ENCODE measurements at regions not wholly inside any gene's neighbourhood (a gene's known extent, or its start where the extent isn't known, plus 50 kb on each side); places are given as distances from the start of the nearest gene placed in this dataset.

DNA sequence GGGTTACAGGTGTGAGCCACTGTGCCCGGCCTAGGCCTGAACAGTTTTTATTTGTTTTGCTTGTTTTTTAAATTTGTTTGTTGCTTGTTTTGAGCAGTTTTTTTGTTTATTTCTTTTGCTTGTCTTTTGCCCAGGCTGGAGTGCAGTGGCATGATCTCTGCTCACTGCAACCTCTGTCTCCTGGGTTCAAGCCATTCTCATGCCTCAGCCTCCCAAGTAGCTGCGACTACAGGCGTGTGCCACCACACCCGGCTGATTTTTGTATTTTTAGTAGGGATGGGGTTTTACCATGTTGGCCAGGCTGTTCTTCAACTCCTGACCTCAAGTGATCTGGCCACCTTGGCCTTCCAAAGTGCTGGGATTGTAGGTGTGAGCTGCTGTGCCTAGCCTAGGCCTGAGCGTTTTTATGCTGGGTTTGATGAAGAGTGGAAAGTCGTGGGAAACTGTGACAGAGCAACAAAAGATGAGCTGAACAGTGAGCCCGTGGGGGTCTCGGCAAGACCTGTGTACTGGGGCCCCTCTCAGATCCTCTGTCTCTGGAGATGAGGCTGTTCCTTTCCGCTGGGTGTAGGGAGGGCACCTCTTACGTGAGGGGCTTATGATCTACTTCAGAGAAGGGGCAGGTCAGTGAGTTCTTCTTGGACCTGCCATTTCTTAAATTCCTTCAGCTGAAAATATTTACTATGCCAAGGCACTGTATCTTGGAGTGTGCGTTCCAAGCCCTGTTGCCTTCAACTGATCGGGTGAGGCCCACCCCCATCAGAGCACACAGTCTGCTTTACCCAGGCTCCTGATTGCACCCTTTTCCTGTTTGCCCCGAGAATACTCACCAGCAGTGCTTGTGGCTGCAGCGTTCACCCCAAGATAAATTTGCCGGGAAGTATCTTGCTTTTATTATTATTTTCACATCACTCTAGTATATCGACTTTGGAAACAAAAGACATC, 322.1 kb downstream of the SEC14L1 start:
- DNase-seq = no peak

DNA sequence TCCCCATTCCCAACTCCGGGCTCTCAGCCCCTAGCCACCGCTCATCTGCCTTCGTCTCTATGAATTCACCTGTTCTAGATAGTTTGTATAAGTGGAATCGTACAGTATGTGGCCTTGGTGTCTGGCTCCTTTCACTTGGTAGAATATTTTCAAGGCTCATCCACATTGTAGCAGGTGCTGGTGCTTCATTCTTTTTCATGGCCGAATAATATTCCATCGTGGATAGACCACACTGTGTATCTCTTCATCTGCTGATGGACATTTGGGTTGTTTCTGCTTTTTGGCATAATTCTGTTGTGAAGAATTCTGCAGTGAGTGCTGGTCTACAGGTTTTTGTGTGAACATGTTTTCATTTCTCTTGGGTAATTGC, 324.2 kb downstream of the SEC14L1 start:
- no peak for DNase-seq

- DNase-seq = peak; percentile 27
These were observed 324.7 kb downstream of the SEC14L1 start for GRCh38 chr17:77465358-77466041.

- no peak for DNase-seq
These were observed 325.4 kb downstream of the SEC14L1 start for GRCh38 chr17:77466140-77466539.

DNA sequence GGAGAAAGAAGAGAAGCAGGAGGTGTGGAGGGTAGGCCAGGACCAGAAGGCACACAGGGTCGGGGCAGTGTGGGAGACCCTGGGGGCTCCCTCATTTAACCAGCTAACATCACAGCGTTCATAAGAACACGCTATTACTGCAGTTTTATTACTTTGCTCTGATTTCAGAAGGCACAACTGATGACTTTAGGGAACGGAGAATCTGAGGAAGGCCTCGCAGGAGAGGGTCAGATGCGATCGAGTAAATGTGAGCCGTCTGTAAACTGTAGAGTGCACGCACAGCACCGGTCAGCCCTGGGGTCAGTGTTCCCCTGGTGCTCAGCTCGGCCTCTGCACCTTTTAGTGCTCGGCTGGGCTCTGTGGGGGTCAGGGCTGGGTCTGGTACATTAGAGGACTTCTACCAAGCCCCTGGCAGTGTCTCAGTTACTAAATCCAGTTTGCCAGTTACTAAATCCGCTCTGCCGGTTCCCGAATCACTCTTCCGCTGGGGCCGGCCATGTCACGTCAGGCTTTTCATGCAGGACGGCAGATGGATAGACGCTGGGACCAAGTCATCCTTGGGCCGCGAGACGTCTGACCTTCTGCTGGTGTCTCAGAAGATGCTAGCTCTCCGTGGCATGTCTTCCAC, 325.9 kb downstream of the SEC14L1 start:
- DNase-seq = no peak

DNA sequence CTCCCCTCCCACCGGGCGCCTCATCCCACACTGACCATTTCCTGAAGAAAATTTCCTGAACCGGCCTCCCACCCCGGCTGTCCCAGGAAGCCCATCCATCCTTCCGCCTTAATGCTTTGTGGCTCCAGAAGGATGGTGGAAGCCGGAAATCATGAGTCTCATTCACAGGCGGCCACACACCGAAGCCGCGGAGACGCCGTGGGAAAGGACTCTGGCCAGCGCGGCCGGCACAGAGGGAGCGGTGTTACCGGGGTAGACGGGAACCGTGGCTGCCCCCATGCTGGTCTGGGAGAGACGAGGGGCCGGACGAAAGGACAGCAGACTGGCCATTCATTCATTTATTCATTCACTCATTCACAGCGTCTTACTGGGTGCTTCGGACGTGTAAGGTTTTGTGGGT, 326.8 kb downstream of the SEC14L1 start:
- DNase-seq = no peak

- DNase-seq = no peak
These were observed 328.1 kb downstream of the SEC14L1 start for GRCh38 chr17:77468897-77469296.

DNA sequence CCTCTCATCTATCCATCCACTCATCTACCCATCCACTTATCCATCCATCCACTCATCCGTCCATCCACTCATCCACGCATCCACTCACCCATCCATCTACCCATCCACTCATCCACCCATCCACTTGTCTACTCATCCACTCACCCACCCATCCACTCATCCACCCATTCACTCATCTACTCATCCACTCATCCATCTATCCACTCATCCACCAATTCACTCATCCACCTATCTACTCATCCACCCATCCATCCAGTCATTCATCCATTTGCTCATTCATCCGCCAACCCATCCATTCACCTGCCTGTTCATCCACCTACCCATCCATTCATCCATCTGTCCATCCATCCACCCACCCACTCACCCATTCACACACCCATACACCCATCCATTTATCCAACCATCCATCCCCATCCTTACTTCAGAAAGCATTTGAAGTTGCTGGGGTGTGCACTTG, 329.6 kb downstream of the SEC14L1 start:
- no peak for DNase-seq

- DNase-seq = no peak
These were observed 330.3 kb downstream of the SEC14L1 start for GRCh38 chr17:77470800-77471733.

DNA sequence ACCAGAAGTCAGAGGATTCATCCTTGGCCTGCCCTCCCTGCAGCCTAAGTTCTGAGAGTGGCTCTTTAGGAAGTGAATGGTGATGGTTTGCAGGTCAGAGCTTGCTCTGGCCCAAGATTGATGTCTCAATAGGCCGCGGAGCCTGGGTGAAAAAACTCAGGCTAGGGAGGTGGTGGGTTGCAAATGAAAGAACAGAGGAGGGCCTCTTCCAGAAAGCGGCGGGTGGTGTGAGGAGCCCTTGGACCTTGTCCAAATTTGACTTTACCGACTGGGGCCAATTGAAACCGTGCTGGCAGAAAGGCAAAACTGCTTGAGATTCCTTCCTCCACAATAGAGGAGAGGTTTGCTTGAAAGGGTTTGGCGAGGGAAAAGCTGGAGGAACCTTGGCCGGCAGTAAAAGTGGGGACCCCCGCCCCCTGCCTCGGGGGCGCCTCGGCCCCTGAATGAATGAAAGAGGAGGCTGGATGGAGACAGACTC, 331.3 kb downstream of the SEC14L1 start:
- DNase-seq = no peak

GRCh38 chr17:77472468-77473310, 331.9 kb downstream of the SEC14L1 start:
- no peak for DNase-seq

DNA sequence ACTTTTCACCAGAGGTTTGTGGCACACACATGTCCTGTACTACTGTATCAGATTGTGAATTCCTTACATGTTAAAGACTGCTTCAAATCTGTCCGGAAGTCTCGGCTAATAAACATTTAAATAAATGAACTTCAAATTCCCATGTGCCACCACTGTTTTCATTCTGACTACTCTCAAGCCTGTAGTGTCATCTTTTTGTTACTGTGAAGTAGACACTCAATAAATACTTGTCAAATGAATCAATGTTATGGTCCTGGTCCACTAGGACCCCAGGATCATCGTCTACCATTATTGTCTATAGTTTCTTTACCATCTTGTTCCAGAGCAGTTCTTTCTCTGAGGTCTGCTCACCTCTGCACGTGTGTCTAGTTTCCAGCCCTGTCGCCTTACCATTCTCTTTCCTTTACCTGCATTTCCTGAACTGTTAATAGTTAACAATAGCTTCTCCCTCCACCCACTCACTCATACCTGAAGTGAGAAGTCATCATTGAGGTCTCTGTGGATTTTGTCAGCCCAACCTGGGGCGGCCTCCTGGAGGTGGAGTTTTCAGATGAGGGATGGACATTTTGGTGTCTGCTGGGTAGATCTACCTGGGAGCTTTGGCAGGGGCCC, 333.0 kb downstream of the SEC14L1 start:
- DNase-seq = no peak

- DNase-seq = no peak
These were observed 333.7 kb downstream of the SEC14L1 start for GRCh38 chr17:77474292-77474988.

DNA sequence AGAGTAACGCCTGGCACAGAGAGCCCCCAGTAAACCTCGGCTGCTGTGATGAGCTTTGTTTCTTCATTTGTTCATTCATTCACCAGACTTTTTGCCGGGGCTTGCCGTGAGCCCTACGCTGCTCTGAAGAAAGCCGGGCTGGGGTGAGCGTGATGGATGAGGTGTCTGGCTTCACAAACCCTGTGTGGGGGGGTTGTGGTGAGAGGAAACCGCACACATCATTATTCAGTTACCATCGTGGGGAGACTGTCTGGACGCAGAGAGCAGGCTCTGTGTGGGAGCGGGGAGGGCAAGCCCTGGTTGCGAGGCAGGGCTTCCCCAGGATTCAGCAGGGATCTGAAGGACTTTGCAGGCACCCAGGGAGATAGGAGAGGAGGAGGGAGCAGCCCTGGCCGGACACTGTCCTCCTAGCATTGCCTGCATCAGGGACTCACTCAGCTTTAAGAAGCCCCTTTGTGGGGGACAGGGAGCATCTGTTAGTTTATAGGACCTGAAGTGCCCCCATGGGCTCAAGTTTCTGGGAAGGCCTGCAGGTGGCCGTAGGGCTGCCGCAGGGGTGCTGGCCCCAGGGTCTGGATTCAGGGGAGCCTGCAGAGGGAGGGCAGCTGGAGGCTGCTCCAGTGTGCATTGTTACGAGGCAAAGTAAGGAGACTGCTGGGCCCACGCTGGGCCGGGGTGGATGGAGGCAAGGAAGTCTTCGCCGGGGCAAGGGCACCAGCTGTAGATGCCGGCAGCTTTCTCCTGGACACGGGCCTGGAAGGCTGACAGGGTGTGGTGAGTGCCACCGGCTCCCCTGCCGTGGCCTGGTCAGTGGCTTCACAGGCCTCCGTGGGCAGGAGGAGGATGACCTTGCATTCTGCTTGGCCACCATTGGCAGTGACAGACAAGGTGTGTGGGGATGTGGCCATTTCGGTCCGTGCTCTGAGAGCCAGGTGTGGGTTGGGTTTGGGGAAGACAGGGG, 334.5 kb downstream of the SEC14L1 start:
- DNase-seq = peak; percentile 11

- no peak for DNase-seq
These were observed 335.2 kb downstream of the SEC14L1 start for GRCh38 chr17:77476006-77476405.

DNA sequence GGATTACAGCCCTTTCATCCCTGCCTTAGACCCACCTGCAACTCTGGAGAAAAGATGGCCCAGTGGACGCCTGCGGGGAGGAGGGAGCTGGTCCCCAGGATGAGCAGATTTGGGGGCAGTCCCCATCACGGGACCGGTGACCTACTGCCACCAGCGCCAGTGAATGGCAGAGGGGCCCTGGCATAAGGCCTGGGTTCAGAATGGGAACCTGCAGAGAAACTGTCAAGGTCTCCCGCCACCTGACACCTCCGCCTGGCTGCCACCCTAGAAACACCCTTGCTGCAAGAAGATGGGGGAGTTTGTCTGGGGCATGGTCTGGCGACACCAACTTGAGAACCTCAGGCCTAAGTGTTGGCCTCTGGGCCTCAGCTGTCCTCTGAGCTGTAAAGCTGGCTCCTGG, 335.7 kb downstream of the SEC14L1 start:
- DNase-seq = no peak

- peak; percentile 98 for DNase-seq
These were observed 336.4 kb downstream of the SEC14L1 start for GRCh38 chr17:77476931-77477805.

- no peak for DNase-seq
These were observed 337.5 kb downstream of the SEC14L1 start for GRCh38 chr17:77478281-77478680.
